ENCODE measurements at regions not wholly inside any gene's neighbourhood (a gene's known extent, or its start where the extent isn't known, plus 50 kb on each side); places are given as distances from the start of the nearest gene placed in this dataset.

DNA sequence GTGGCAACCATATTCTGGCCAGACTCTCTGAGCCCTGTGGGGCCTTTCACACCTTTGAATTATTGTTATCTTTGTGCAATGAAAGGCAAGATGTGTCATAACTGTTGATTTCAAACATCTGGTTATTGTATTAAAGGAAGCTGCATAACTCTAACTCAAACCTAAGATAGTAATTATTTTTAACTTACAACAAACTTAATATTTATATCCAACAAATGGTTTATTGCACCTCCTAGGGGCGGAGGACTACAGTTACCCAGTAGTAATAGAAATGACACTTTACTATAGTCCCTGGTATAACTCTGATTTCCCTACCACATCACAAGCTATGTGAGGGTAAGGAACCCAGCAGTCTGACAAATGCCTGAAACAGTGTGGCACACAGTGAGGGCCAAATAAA lies 363.9 kb upstream of the SUCLG2 start:
- H3K4me3 ChIP-seq (ENCODE audit: low read depth, low read length) = no peak overlapping the region
- DNase-seq (ENCODE audit: low read depth) = no peak
- TF ChIP-seq, protein P1, sequence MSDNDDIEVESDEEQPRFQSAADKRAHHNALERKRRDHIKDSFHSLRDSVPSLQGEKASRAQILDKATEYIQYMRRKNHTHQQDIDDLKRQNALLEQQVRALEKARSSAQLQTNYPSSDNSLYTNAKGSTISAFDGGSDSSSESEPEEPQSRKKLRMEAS (IDR thresholded peaks at IDR 0.05; ENCODE audit: low read depth, low read length) = no peak
- TF ChIP-seq POLR2A (IDR thresholded peaks at IDR 0.05; ENCODE audit: extremely low read depth, insufficient read length) (no peak), MYC (IDR thresholded peaks at IDR 0.05; ENCODE audit: low read depth, low read length) (no peak)
- TF ChIP-seq, protein P2, sequence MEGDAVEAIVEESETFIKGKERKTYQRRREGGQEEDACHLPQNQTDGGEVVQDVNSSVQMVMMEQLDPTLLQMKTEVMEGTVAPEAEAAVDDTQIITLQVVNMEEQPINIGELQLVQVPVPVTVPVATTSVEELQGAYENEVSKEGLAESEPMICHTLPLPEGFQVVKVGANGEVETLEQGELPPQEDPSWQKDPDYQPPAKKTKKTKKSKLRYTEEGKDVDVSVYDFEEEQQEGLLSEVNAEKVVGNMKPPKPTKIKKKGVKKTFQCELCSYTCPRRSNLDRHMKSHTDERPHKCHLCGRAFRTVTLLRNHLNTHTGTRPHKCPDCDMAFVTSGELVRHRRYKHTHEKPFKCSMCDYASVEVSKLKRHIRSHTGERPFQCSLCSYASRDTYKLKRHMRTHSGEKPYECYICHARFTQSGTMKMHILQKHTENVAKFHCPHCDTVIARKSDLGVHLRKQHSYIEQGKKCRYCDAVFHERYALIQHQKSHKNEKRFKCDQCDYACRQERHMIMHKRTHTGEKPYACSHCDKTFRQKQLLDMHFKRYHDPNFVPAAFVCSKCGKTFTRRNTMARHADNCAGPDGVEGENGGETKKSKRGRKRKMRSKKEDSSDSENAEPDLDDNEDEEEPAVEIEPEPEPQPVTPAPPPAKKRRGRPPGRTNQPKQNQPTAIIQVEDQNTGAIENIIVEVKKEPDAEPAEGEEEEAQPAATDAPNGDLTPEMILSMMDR (IDR thresholded peaks at IDR 0.05; ENCODE audit: low read depth, low read length) = no peak

DNA sequence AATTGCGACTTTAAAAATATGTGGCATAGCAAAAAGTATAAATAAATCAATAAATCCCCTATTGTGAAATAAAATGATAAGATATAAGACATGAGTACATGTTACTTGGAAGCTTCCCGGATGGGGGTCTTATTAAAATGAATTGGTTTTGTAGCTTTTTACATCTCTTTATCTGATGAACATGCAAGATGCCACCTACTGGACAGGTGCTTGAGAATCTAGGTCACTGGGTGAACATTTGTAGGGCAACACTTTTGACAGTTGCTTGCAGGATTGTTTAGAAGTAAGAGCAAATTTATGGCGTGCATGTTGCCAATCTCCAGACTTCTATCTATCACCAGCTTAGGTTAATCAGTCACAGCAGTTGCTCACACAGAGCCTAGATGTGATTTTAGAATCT lies 362.7 kb upstream of the SUCLG2 start:
- no peak overlapping the region for H3K4me3 ChIP-seq (ENCODE audit: low read depth, low read length)
- DNase-seq (ENCODE audit: low read depth) = no peak
- no peak for TF ChIP-seq POLR2A (IDR thresholded peaks at IDR 0.05; ENCODE audit: extremely low read depth, insufficient read length)
- TF ChIP-seq, protein P2 (IDR thresholded peaks at IDR 0.05; ENCODE audit: low read depth, low read length) = no peak
- TF ChIP-seq, protein P1 (IDR thresholded peaks at IDR 0.05; ENCODE audit: low read depth, low read length) = no peak
- no peak for TF ChIP-seq MYC (IDR thresholded peaks at IDR 0.05; ENCODE audit: low read depth, low read length)

DNA sequence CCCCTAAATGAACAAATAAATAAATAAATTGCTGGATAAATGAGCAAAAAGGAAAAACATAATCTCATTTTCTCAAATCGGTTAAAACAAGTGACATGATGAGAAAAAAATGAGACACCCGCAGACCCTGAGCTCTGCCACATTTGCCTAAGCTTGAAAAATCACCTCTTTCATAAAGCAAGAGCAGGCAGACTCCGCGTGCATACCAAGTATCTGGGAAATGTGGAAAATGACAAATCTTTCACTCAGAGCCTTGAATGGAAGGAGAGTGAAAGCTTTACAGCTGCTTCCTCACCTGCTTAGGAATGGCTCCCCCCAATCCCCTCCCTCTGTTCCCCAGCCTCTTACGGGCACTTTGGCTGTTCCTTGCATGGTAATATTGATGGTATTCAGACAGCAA lies 355.5 kb upstream of the SUCLG2 start:
- H3K4me3 ChIP-seq (ENCODE audit: low read depth, low read length) = no peak overlapping the region
- TF ChIP-seq, protein P1 (IDR thresholded peaks at IDR 0.05; ENCODE audit: low read depth, low read length) = no peak
- no peak for DNase-seq (ENCODE audit: low read depth)

DNA sequence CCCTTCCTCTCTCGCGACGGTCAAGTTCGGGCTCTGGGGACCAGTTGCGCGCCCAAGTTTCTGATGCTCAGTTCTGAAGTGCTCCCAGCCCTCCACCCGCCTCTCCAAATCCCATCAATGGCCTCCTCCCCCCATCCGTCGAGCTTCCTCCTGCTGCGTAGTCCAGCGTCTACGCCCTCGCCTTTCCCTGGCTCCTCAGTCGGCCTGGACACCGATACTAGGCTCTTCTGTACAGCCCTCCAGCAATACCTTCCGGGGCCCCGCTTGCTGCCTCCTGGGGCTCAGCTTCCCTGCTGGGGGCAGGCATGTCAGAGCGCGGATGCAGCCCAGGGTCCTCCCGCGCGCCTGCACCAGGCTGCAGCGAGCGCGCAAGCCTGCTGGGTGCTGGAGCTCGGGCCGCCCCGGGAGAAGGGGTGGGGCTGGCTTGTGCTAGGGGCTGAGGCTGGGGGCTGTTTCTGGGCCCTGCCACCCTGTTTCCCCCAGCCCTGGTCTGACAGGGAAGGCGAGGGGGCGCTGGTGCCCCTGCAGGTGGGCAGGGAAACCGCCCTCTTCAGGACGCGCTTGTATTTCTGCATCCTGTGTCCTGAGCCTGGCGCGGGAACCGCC lies 353.3 kb upstream of the SUCLG2 start:
- no peak overlapping the region for H3K4me3 ChIP-seq (ENCODE audit: low read depth, low read length)
- no peak for DNase-seq (ENCODE audit: low read depth)
- TF ChIP-seq MYC (IDR thresholded peaks at IDR 0.05; ENCODE audit: low read depth, low read length) (no peak), POLR2A (IDR thresholded peaks at IDR 0.05; ENCODE audit: extremely low read depth, insufficient read length) (no peak)
- TF ChIP-seq, protein P1 (IDR thresholded peaks at IDR 0.05; ENCODE audit: low read depth, low read length) = no peak
- TF ChIP-seq, protein P2 (IDR thresholded peaks at IDR 0.05; ENCODE audit: low read depth, low read length) = no peak

DNA sequence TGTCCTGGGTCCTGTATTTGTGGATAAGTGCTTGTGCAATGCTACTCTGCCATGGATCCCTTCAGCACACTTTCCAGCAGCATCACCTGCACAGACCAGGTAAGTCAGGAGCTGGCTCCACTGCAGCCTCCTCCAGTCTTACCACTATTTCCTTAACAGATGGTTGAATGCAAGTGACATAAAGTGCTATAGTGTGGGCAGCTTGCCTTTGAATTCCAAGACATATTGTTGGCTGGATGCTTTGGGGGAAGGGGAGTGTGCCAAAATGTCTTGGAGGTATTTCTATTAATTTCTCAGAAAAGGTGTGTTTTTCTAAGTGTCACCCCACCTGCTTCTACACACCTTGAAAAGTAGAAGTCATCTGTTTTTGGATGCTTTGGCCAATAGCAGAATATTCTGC lies 352.2 kb upstream of the SUCLG2 start:
- DNase-seq (ENCODE audit: low read depth) = no peak
- TF ChIP-seq, protein P2 (IDR thresholded peaks at IDR 0.05; ENCODE audit: low read depth, low read length) = no peak
- TF ChIP-seq, protein P1 (IDR thresholded peaks at IDR 0.05; ENCODE audit: low read depth, low read length) = no peak
- TF ChIP-seq POLR2A (IDR thresholded peaks at IDR 0.05; ENCODE audit: extremely low read depth, insufficient read length) = no peak
- no peak for TF ChIP-seq MYC (IDR thresholded peaks at IDR 0.05; ENCODE audit: low read depth, low read length)

DNA sequence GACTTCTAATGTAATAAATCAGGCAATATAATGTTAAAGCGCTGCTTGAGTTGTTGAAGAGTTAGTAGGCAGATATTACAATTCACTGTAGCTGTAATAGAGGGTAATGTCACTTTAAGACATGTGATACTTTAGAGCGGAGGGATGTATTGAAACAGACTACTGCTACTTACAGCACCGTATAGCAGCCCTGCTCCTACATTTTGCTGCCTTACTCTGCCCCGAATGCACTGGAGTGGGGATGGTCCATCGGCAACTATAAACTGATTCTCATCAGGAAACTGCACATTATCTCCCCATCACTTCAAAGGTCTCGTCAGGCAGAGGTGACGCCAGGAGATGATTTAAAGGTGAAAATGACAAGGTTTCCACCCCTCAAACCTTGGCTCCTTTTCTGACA lies 349.7 kb upstream of the SUCLG2 start:
- DNase-seq (ENCODE audit: low read depth) = no peak

More for the DNA sequence above, 352.2 kb upstream of the SUCLG2 start:
- no peak overlapping the region for H3K4me3 ChIP-seq (ENCODE audit: low read depth, low read length)

More for the DNA sequence above, 349.7 kb upstream of the SUCLG2 start:
- TF ChIP-seq MYC (IDR thresholded peaks at IDR 0.05; ENCODE audit: low read depth, low read length) (no peak), POLR2A (IDR thresholded peaks at IDR 0.05; ENCODE audit: extremely low read depth, insufficient read length) (no peak)
- TF ChIP-seq, protein P1 (IDR thresholded peaks at IDR 0.05; ENCODE audit: low read depth, low read length) = no peak
- TF ChIP-seq, protein P2 (IDR thresholded peaks at IDR 0.05; ENCODE audit: low read depth, low read length) = no peak
- no peak overlapping the region for H3K4me3 ChIP-seq (ENCODE audit: low read depth, low read length)

Data from NB4 (cell line).